Tibial nerve (tissue), 4 donors: ENCODE measurements at regions not wholly inside any gene's neighbourhood (a gene's known extent, or its start where the extent isn't known, plus 50 kb on each side); places are given as distances from the start of the nearest gene placed in this dataset.

ENCODE experiments used
- DNase-seq, 2 donors: peaks; one replicate each; pipeline ENCODE4 v3.0.0-alpha.2; 2019; ENCODE audit warnings: low spot score in 2 of 2
- H3K27ac ChIP-seq, 4 donors: fragments of 200-600 bp; sonication (generic) in 3 of 4; one replicate each; pipeline ENCODE4 v1.5.1; 2017 to 2019; ENCODE audit warnings: mild to moderate bottlenecking in 1 of 4
- H3K27me3 ChIP-seq, 2 donors: fragments of 200-600 bp; sonication (generic) in 1 of 2; one replicate each; pipeline versions ENCODE4 v1.5.1 to v1.6.0; 2017 to 2019
- H3K36me3 ChIP-seq, 3 donors: fragments of 200-600 bp; sonication (generic); one replicate each; pipeline ENCODE4 v1.5.1; 2018 to 2019
- H3K4me1 ChIP-seq, 4 donors: fragments of 200-600 bp; sonication (generic) in 3 of 4; one replicate each; pipeline ENCODE4 v1.5.1; 2017 to 2019
- H3K4me3 ChIP-seq, 4 donors: fragments of 200-600 bp; sonication (generic) in 3 of 4; one replicate each; pipeline ENCODE4 v1.5.1; 2017 to 2019; ENCODE audit warnings: mild to moderate bottlenecking in 1 of 4, moderate library complexity in 1 of 4
- H3K9me3 ChIP-seq, 4 donors: fragments of 200-600 bp; sonication (generic) in 3 of 4; one replicate each; pipeline ENCODE4 v1.5.1; 2017 to 2019
- EP300 ChIP-seq, 2 donors: sonication (generic); formaldehyde crosslinking; IDR thresholded peaks; one replicate each; pipeline ENCODE4 v1.6.1; 2017; ENCODE audit warnings: antibody characterized with exemption in 2 of 2, mild to moderate bottlenecking in 1 of 2
- POLR2A ChIP-seq, 2 donors: fragments of 450-650 bp; IDR thresholded peaks; one replicate each; pipeline ENCODE4 v1.6.1; 2017; ENCODE audit warnings: antibody characterized with exemption in 2 of 2, mild to moderate bottlenecking in 2 of 2, moderate library complexity in 2 of 2
- WGBS, 2 donors: methylation state at CpG; one replicate each; pipeline ENCODE4 v1.1.5; 2018; 5-methylcytosine and 5-hydroxymethylcytosine counted together
- TF ChIP-seq, protein P1 (sequence below), 5 experiments: fragments of 200-600 bp in 3 of 5; fragments of 450-650 bp in 2 of 5; sonication (generic) in 3 of 5; IDR thresholded peaks; one replicate each; pipeline ENCODE4 v1.5.1; 2016 to 2019; ENCODE audit warnings: antibody characterized with exemption in 5 of 5, mild to moderate bottlenecking in 3 of 5, moderate library complexity in 2 of 5

- Histone ChIP-seq H3K36me3 (no peaks in the 10 kb centered on the region), H3K9me3 (no peaks in the 10 kb centered on the region), H3K4me1 (no peaks in the 10 kb centered on the region), H3K4me3 (no peak overlapping the region), H3K27me3 (no peaks in the 10 kb centered on the region), H3K27ac (no peak overlapping the region)
- TF ChIP-seq POLR2A (IDR thresholded peaks at IDR 0.05) (no peak), EP300 (IDR thresholded peaks at IDR 0.05) (no peak)
- TF ChIP-seq, protein P1, sequence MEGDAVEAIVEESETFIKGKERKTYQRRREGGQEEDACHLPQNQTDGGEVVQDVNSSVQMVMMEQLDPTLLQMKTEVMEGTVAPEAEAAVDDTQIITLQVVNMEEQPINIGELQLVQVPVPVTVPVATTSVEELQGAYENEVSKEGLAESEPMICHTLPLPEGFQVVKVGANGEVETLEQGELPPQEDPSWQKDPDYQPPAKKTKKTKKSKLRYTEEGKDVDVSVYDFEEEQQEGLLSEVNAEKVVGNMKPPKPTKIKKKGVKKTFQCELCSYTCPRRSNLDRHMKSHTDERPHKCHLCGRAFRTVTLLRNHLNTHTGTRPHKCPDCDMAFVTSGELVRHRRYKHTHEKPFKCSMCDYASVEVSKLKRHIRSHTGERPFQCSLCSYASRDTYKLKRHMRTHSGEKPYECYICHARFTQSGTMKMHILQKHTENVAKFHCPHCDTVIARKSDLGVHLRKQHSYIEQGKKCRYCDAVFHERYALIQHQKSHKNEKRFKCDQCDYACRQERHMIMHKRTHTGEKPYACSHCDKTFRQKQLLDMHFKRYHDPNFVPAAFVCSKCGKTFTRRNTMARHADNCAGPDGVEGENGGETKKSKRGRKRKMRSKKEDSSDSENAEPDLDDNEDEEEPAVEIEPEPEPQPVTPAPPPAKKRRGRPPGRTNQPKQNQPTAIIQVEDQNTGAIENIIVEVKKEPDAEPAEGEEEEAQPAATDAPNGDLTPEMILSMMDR (IDR thresholded peaks at IDR 0.05) = no peak
- DNase-seq = no peak
- WGBS, 2 donors = 84 to 95% methylated on average over 3 of the region's 3 CpGs
Observed at GRCh38 chr7:89507034-89507433, 647.2 kb upstream of the STEAP1 start.

DNA sequence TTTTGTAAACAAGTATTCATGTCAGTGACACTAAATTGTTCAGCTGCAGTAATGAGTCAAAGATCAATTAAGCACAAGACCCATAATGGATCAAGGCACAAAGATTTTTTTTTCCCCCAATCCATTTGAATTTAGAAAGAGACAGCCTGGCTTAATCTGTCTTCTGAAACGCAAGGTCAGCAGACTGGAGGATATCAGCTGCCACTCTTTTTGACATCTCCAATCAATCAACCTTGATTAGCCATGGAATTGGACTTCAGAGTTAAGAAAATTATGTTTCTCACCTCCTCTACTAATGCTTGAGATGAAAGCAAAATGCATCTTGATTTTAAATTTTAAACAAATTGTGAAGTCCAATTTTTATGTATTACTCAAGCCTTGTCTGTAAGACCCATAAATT, 642.4 kb upstream of the STEAP1 start:
- H3K27ac ChIP-seq = no peak overlapping the region
- no peak overlapping the region for H3K4me3 ChIP-seq
- H3K36me3 ChIP-seq = no peaks in the 10 kb centered on the region
- no peak for DNase-seq
- H3K9me3 ChIP-seq = no peaks in the 10 kb centered on the region
- no peaks in the 10 kb centered on the region for H3K4me1 ChIP-seq
- no peaks in the 10 kb centered on the region for H3K27me3 ChIP-seq
- 81 to 83% methylated on average over 1 of the region's 1 CpG for WGBS, 2 donors
- TF ChIP-seq POLR2A (IDR thresholded peaks at IDR 0.05) (no peak), EP300 (IDR thresholded peaks at IDR 0.05) (no peak)
- TF ChIP-seq, protein P1 (IDR thresholded peaks at IDR 0.05) = no peak

DNA sequence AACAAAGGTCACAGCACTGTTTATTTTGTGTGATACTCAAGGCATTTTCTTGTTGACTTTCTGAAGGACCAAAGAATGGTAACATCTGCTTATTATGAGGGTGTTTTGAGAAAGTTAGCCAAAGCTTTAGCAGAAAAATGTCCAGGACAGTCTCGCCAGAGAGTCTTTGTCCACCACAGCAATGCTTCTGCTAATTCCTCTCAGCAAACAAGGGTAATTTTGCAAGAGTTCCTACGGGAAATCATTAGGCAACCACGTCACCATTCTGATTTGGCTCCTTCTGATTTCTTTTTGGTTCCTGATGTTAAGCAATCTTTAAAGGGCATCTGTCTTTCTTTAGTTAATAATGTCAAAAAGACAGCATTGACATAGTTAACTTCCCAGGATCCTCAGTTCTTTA, 639.3 kb upstream of the STEAP1 start:
- Histone ChIP-seq H3K27me3 (no peaks in the 10 kb centered on the region), H3K4me3 (no peak overlapping the region), H3K27ac (no peak overlapping the region), H3K36me3 (no peaks in the 10 kb centered on the region), H3K9me3 (no peaks in the 10 kb centered on the region), H3K4me1 (no peaks in the 10 kb centered on the region)
- TF ChIP-seq POLR2A (IDR thresholded peaks at IDR 0.05) = no peak
- 78 to 82% methylated on average over 3 of the region's 3 CpGs for WGBS, 2 donors
- no peak for DNase-seq

- WGBS, 2 donors = 86 to 93% methylated on average over 1 of the region's 1 CpG
- no peak for TF ChIP-seq EP300 (IDR thresholded peaks at IDR 0.05)
- TF ChIP-seq, protein P1 (IDR thresholded peaks at IDR 0.05) = no peak
- TF ChIP-seq POLR2A (IDR thresholded peaks at IDR 0.05) = no peak
- DNase-seq = no peak
Observed at GRCh38 chr7:89517815-89518214, 636.5 kb upstream of the STEAP1 start.

GRCh38 chr7:89549768-89550167, 604.5 kb upstream of the STEAP1 start:
- H3K27ac ChIP-seq = no peak overlapping the region
- H3K27me3 ChIP-seq = no peaks in the 10 kb centered on the region
- TF ChIP-seq, protein P1 (IDR thresholded peaks at IDR 0.05) = no peak
- TF ChIP-seq POLR2A (IDR thresholded peaks at IDR 0.05) = no peak
- no peak for TF ChIP-seq EP300 (IDR thresholded peaks at IDR 0.05)
- no peaks in the 10 kb centered on the region for H3K9me3 ChIP-seq
- no peaks in the 10 kb centered on the region for H3K36me3 ChIP-seq
- DNase-seq = no peak
- no peak overlapping the region for H3K4me3 ChIP-seq
- WGBS, 2 donors = 67 to 78% methylated on average over 1 of the region's 1 CpG
- no peaks in the 10 kb centered on the region for H3K4me1 ChIP-seq

More at GRCh38 chr7:89517815-89518214, 636.5 kb upstream of the STEAP1 start:
- Histone ChIP-seq H3K27me3 (no peaks in the 10 kb centered on the region), H3K4me3 (no peak overlapping the region), H3K4me1 (no peaks in the 10 kb centered on the region), H3K27ac (no peak overlapping the region), H3K9me3 (no peaks in the 10 kb centered on the region), H3K36me3 (no peaks in the 10 kb centered on the region)

GRCh38 chr7:89554209-89554608, 600.1 kb upstream of the STEAP1 start:
- H3K4me3 ChIP-seq = no peak overlapping the region
- DNase-seq = no peak
- no peaks in the 10 kb centered on the region for H3K27me3 ChIP-seq
- no peaks in the 10 kb centered on the region for H3K9me3 ChIP-seq
- TF ChIP-seq POLR2A (IDR thresholded peaks at IDR 0.05) (no peak), EP300 (IDR thresholded peaks at IDR 0.05) (no peak)
- TF ChIP-seq, protein P1 (IDR thresholded peaks at IDR 0.05) = no peak
- no peaks in the 10 kb centered on the region for H3K36me3 ChIP-seq
- H3K4me1 ChIP-seq = no peaks in the 10 kb centered on the region
- WGBS, 2 donors = 47 to 56% methylated on average over 5 of the region's 5 CpGs
- H3K27ac ChIP-seq = no peak overlapping the region
